Panc1 (cell line): ENCODE measurements at regions not wholly inside any gene's neighbourhood (a gene's known extent, or its start where the extent isn't known, plus 50 kb on each side); places are given as distances from the start of the nearest gene placed in this dataset.

Source experiments
- SIN3A ChIP-seq: IDR thresholded peaks from 2 replicates; pipeline ENCODE4 v1.6.1; 2012; ENCODE audit warnings: low read depth, mild to moderate bottlenecking, low read length, moderate library complexity, borderline replicate concordance; ENCODE audit not compliant: insufficient read depth
- TCF7L2 ChIP-seq: IDR thresholded peaks from 2 replicates; pipeline ENCODE4 v1.6.1; 2011; ENCODE audit warnings: mild to moderate bottlenecking, low read depth, low read length, inconsistent platforms
- TF ChIP-seq, protein P1 (sequence below): fragments of 450-650 bp; IDR thresholded peaks from 2 replicates; pipeline ENCODE4 v1.5.1; 2017; ENCODE audit warnings: mild to moderate bottlenecking

- TF ChIP-seq TCF7L2 (no peak), SIN3A (no peak)
- TF ChIP-seq, protein P1, sequence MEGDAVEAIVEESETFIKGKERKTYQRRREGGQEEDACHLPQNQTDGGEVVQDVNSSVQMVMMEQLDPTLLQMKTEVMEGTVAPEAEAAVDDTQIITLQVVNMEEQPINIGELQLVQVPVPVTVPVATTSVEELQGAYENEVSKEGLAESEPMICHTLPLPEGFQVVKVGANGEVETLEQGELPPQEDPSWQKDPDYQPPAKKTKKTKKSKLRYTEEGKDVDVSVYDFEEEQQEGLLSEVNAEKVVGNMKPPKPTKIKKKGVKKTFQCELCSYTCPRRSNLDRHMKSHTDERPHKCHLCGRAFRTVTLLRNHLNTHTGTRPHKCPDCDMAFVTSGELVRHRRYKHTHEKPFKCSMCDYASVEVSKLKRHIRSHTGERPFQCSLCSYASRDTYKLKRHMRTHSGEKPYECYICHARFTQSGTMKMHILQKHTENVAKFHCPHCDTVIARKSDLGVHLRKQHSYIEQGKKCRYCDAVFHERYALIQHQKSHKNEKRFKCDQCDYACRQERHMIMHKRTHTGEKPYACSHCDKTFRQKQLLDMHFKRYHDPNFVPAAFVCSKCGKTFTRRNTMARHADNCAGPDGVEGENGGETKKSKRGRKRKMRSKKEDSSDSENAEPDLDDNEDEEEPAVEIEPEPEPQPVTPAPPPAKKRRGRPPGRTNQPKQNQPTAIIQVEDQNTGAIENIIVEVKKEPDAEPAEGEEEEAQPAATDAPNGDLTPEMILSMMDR = no peak
Observed at GRCh38 chr17:31789707-31790505, 69.1 kb downstream of the COPRS start.
